ENCODE measurements at regions not wholly inside any gene's neighbourhood (a gene's known extent, or its start where the extent isn't known, plus 50 kb on each side); places are given as distances from the start of the nearest gene placed in this dataset.
"Not testable (repeated sequence)": the region's sequence is repeated elsewhere in the genome, so short reads cannot be mapped to it uniquely, and the experiment has no call there.

GRCh38 chr10:21438914-21439313 is 86.6 kb downstream of the SKIDA1 start:
- not testable (repeated sequence) for TF ChIP-seq CTCF, POLR2A, POLR2AphosphoS5 (IDR thresholded peaks at IDR 0.05)
